ENCODE measurements at regions not wholly inside any gene's neighbourhood (a gene's known extent, or its start where the extent isn't known, plus 50 kb on each side); places are given as distances from the start of the nearest gene placed in this dataset.

GRCh38 chr18:75896865-75897264 lies 469.4 kb upstream of the SMIM21 start:
- FAIRE-seq = no peak

- no peak for FAIRE-seq
Measured at GRCh38 chr18:75895135-75895534, 467.6 kb upstream of the SMIM21 start.

- FAIRE-seq = no peak
Measured at GRCh38 chr18:75884728-75885127, 457.2 kb upstream of the SMIM21 start.

- FAIRE-seq = no peak
Measured at GRCh38 chr18:75880925-75881504, 453.5 kb upstream of the SMIM21 start.

- no peak for FAIRE-seq
Measured at GRCh38 chr18:75880266-75880665, 452.8 kb upstream of the SMIM21 start.

- FAIRE-seq = no peak
Measured at GRCh38 chr18:75879196-75879595, 451.7 kb upstream of the SMIM21 start.

- no peak for FAIRE-seq
Measured at GRCh38 chr18:75875559-75875958, 448.1 kb upstream of the SMIM21 start.

GRCh38 chr18:75874401-75875089 lies 447.0 kb upstream of the SMIM21 start:
- no peak for FAIRE-seq

GRCh38 chr18:75871596-75871995 lies 444.1 kb upstream of the SMIM21 start:
- FAIRE-seq = no peak

- no peak for FAIRE-seq
Measured at GRCh38 chr18:75869162-75869561, 441.7 kb upstream of the SMIM21 start.

GRCh38 chr18:75868031-75868430 lies 440.5 kb upstream of the SMIM21 start:
- FAIRE-seq = no peak

- FAIRE-seq = no peak
Measured at GRCh38 chr18:75865639-75866038, 438.1 kb upstream of the SMIM21 start.

- no peak for FAIRE-seq
Measured at GRCh38 chr18:75864816-75865215, 437.3 kb upstream of the SMIM21 start.

- no peak for FAIRE-seq
Measured at GRCh38 chr18:75863696-75864095, 436.2 kb upstream of the SMIM21 start.

- FAIRE-seq = no peak
Measured at GRCh38 chr18:75862458-75862857, 435.0 kb upstream of the SMIM21 start.

GRCh38 chr18:75860166-75860565 lies 432.7 kb upstream of the SMIM21 start:
- FAIRE-seq = no peak

GRCh38 chr18:75859533-75859932 lies 432.0 kb upstream of the SMIM21 start:
- no peak for FAIRE-seq

- no peak for FAIRE-seq
Measured at GRCh38 chr18:75858754-75859153, 431.3 kb upstream of the SMIM21 start.

GRCh38 chr18:75857558-75857957 lies 430.1 kb upstream of the SMIM21 start:
- no peak for FAIRE-seq

GRCh38 chr18:75854808-75855207 lies 427.3 kb upstream of the SMIM21 start:
- no peak for FAIRE-seq

GRCh38 chr18:75854174-75854573 lies 426.7 kb upstream of the SMIM21 start:
- FAIRE-seq = no peak

GRCh38 chr18:75846321-75846720 lies 418.8 kb upstream of the SMIM21 start:
- no peak for FAIRE-seq

GRCh38 chr18:75845413-75845812 lies 417.9 kb upstream of the SMIM21 start:
- FAIRE-seq = no peak

- no peak for FAIRE-seq
Measured at GRCh38 chr18:75844146-75844545, 416.6 kb upstream of the SMIM21 start.

GRCh38 chr18:75840131-75840530 lies 412.6 kb upstream of the SMIM21 start:
- no peak for FAIRE-seq
